Pancreas (tissue), 10 donors: ENCODE measurements at regions not wholly inside any gene's neighbourhood (a gene's known extent, or its start where the extent isn't known, plus 50 kb on each side); places are given as distances from the start of the nearest gene placed in this dataset.

Experiments
- ATAC-seq, 4 donors: fragments of 200-7000 bp; cut with Tn5 transposase; one replicate each; pipeline versions ENCODE4 v1.8.0 to v1.9.1; 2020; ENCODE audit warnings: mild to moderate bottlenecking in 4 of 4, moderate library complexity in 4 of 4
- DNase-seq, 6 donors: peaks; one replicate each; pipeline ENCODE4 v3.0.0-alpha.2; 2020
- FAIRE-seq: peaks from 2 replicates; lab custom pipeline; 2012; peaks lifted over from hg19 to GRCh38; lab: Jason Lieb, UNC
- H3K27ac ChIP-seq, 4 donors: fragments of 200-600 bp; sonication (generic); 1 replicate in 3 of 4; 2 replicates in 1 of 4; pipeline versions ENCODE4 v1.5.0 to v1.8.0; 2020
- H3K27me3 ChIP-seq, 4 donors: fragments of 200-600 bp; one replicate each; pipeline ENCODE4 v1.8.0; 2021
- H3K36me3 ChIP-seq, 3 donors: fragments of 200-600 bp; sonication (generic) in 1 of 3; one replicate each; pipeline versions ENCODE4 v1.5.0 to v1.8.0; 2020 to 2021
- H3K4me1 ChIP-seq, 3 donors: fragments of 200-600 bp; one replicate each; pipeline ENCODE4 v1.8.0; 2021
- H3K4me3 ChIP-seq, 4 donors: fragments of 200-600 bp; sonication (generic) in 2 of 4; one replicate each; pipeline versions ENCODE4 v1.5.0 to v1.8.0; 2020 to 2021
- H3K9me3 ChIP-seq, 4 donors: fragments of 200-600 bp; one replicate each; pipeline ENCODE4 v1.8.0; 2021
- WGBS, 2 donors: extraction: QIAGEN DNeasy Blood & Tissue Kit; methylation state at CpG; one replicate each; pipeline ENCODE4 v1.1.7; 2013; 5-methylcytosine and 5-hydroxymethylcytosine counted together
- intact Hi-C, 3 donors: fragments of 100-400 bp; cut with DNase I; formaldehyde crosslinking; loops; one replicate each; pipeline versions ENCODE4 v1.11.1 to v1.14.2; 2022
- TF ChIP-seq, protein P1 (sequence below), 4 donors: fragments of 200-600 bp; sonication (generic) in 3 of 4; IDR thresholded peaks; one replicate each; pipeline versions ENCODE4 v1.5.0 to v1.8.0; 2021; ENCODE audit warnings: antibody characterized with exemption in 4 of 4
- donor health status: healthy with polysubstance abuse.
- donor health status: DM: no; HTN: no; CAD: no; lungs with moderate emphysema.
- donor health status: DM: no; HTN: no; CAD: no.
- donor health status: control.
- donor health status: control.
- donor health status: Bipolar disorder and iron deficiency.
- donor health status: DM: yes; HTN: yes; CAD: no.
- donor health status: DM: no; HTN: no; CAD: no.
- donor health status: DM: no; HTN: no; CAD: no.
- donor health status: DM: yes; HTN: yes; CAD: no.

DNA sequence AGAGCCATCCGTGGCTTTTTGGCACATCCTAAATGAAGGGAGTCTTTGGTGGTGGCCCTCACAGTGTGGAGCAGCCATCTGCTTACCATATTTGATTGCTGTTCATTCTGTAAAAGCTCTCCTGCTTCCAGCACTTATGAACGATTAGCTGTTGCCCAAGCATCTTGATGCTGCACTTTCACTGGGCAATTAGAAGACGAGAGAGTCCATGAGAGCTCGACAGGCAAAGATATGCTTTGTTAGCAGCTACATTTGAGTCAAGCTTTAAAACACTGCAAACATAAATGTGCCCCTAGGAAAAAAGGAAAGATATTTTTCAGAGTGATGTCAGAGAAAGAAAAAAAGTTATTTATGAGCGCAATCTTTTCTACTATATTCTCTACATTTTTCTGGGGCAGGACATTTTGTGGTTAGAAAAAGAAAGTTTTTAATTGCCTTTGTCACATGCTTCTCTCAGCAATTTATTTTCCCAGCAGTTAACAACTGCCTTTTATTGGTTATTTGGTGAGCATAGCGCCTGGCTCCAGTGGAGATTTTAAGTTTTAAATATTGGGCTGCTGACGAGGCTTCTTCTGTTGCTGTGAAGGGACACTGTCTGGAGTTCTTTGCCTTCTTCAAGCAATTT lies 468.4 kb downstream of the C3orf38 start:
- Histone ChIP-seq H3K36me3 (no peaks in the 10 kb centered on the region), H3K4me3 (no peak overlapping the region), H3K27ac (no peak overlapping the region), H3K9me3 (no peaks in the 10 kb centered on the region), H3K4me1 (no peaks in the 10 kb centered on the region), H3K27me3 (no peaks in the 10 kb centered on the region)
- peak in 1 of 4 donors; percentile 49 for ATAC-seq
- no peak for DNase-seq
- TF ChIP-seq, protein P1, sequence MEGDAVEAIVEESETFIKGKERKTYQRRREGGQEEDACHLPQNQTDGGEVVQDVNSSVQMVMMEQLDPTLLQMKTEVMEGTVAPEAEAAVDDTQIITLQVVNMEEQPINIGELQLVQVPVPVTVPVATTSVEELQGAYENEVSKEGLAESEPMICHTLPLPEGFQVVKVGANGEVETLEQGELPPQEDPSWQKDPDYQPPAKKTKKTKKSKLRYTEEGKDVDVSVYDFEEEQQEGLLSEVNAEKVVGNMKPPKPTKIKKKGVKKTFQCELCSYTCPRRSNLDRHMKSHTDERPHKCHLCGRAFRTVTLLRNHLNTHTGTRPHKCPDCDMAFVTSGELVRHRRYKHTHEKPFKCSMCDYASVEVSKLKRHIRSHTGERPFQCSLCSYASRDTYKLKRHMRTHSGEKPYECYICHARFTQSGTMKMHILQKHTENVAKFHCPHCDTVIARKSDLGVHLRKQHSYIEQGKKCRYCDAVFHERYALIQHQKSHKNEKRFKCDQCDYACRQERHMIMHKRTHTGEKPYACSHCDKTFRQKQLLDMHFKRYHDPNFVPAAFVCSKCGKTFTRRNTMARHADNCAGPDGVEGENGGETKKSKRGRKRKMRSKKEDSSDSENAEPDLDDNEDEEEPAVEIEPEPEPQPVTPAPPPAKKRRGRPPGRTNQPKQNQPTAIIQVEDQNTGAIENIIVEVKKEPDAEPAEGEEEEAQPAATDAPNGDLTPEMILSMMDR (IDR thresholded peaks at IDR 0.05), result no peak
- WGBS, 2 donors, result 73 to 79% methylated on average over 7 of the region's 7 CpGs
- intact Hi-C loops, result no loop called here
- FAIRE-seq, result no peak

DNA sequence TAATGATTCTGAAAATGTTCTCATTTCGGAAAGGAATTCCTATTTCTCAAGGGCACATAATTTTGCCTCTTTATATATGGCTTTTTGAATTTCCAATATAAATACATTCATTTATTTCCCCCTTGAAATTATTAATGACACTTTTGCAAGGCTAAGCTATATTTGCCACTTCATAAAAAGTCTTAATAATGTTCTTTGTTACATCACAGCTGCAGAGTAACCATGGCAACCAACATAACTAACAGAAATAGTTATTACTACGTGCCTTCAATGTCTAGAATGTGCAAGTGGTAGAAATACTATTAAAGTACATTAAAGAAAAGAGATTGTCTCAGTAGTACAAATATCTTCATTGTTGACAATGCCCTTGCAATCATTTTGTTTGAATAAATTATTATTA lies 471.8 kb downstream of the C3orf38 start:
- ATAC-seq (no peak), DNase-seq (no peak), FAIRE-seq (no peak)
- H3K4me3 ChIP-seq, result no peak overlapping the region
- intact Hi-C loops, result no loop called here
- TF ChIP-seq, protein P1 (IDR thresholded peaks at IDR 0.05), result no peak
- H3K27me3 ChIP-seq, result no peaks in the 10 kb centered on the region
- H3K9me3 ChIP-seq, result no peaks in the 10 kb centered on the region
- 72 to 77% methylated on average over 2 of the region's 2 CpGs for WGBS, 2 donors
- peaks cover 0 to 5% (median 0%) of the 10 kb centered on the region in 3 donors for H3K4me1 ChIP-seq
- no peaks in the 10 kb centered on the region for H3K36me3 ChIP-seq
- H3K27ac ChIP-seq, result no peak overlapping the region

DNA sequence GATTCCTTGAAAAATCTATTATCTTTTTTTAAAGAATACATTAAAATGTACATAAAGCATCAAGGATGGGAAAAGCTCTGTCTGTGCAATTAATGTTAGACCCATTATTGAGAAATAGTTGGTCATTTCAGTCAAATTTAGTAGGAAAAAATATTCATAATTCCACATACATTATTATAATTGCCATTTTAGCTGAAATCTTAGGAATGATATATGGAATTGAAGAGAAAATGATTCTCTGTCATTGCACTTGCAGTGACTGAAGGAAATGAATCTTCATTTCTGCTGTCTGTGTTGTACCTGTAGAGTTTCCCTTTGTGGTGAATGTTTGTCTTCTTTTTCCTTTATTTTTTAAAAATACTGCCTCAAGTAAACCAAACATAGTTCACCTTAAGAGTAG lies 473.9 kb downstream of the C3orf38 start:
- FAIRE-seq (no peak), ATAC-seq (no peak), DNase-seq (no peak)
- Histone ChIP-seq H3K9me3 (no peaks in the 10 kb centered on the region), H3K4me3 (no peak overlapping the region), H3K27ac (no peak overlapping the region), H3K4me1 (peaks cover 0 to 8% (median 0%) of the 10 kb centered on the region in 3 donors), H3K27me3 (no peaks in the 10 kb centered on the region), H3K36me3 (no peaks in the 10 kb centered on the region)
- intact Hi-C loops, result no loop called here
- TF ChIP-seq, protein P1 (IDR thresholded peaks at IDR 0.05), result no peak

DNA sequence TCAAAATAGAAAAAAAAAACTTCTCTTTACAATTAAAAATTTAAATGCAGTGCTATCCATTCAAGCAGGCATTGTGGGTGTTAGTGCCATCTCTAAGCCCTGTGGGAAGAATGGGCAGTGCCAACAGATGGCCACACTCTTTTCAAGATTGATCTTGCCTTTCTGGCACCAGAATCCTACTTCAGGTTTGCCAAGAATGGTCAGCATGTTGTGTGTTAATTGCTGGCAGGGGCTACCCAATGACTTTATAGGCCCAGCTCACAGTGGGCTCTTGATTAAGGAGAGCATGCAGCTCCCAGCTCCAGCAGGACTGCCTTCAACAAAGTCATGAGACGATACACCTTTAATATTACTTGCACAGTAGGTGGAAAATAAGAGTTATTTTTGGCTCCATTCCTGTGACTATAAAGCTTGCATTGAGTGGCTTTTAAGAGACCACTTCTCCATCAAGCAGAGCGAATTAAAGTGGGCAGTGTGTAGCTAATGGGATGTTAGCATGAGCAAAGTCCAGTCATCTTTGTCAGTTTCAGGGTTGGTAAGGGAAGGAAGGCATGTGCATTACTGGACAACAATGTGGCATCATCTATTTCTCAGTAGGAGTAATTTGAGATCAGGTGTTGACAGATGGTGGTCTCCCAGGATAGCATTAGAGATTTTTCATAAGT lies 476.8 kb downstream of the C3orf38 start:
- peak; percentile 91 to 98 (median 96) for ATAC-seq
- intact Hi-C loops, result no loop called here
- TF ChIP-seq, protein P1 (IDR thresholded peaks at IDR 0.05), result no peak
- Histone ChIP-seq H3K9me3 (no peaks in the 10 kb centered on the region), H3K4me3 (no peak overlapping the region), H3K27ac (no peak overlapping the region), H3K36me3 (no peaks in the 10 kb centered on the region), H3K27me3 (no peaks in the 10 kb centered on the region), H3K4me1 (peaks cover 0 to 8% (median 0%) of the 10 kb centered on the region in 3 donors)
- no peak for FAIRE-seq
- 40% methylated on average over 2 of the region's 2 CpGs for WGBS, 2 donors
- peak in 5 of 6 donors; percentile 45 to 77 (median 63) for DNase-seq

DNA sequence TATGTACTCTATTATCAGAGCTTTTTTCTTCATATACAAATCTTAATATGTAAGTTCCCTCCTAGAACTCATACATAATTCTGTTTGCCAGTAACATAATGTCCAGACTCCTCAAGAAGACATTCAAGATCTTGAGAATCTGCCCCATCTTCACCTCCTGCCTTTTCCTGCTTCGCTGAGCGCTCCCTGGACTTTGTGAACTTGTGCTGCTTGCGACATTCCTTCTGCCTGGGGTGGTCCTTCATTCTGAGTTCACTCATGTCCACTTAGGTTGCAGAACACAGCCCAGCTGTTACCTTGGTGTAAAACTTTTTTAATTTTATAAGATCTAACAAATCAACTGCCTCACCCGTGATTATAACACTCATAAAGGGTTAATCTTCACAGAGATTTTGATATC lies 478.5 kb upstream of the EPHA3 start:
- intact Hi-C loops, result no loop called here
- no peak for DNase-seq
- Histone ChIP-seq H3K27me3 (no peaks in the 10 kb centered on the region), H3K27ac (no peak overlapping the region), H3K9me3 (no peaks in the 10 kb centered on the region), H3K36me3 (no peaks in the 10 kb centered on the region), H3K4me3 (no peak overlapping the region), H3K4me1 (peaks cover 0 to 8% (median 0%) of the 10 kb centered on the region in 3 donors)
- WGBS, 2 donors, result 92 to 93% methylated on average over 4 of the region's 4 CpGs
- no peak for ATAC-seq
- no peak for FAIRE-seq
- TF ChIP-seq, protein P1 (IDR thresholded peaks at IDR 0.05), result no peak
